GM12878 (cell line): ENCODE measurements at regions not wholly inside any gene's neighbourhood (a gene's known extent, or its start where the extent isn't known, plus 50 kb on each side); places are given as distances from the start of the nearest gene placed in this dataset.

Experiments used
- ATAC-seq: fragments of 200-7000 bp; cut with Tn5 transposase; 3 replicates; pipeline ENCODE4 v1.9.1; 2020; ENCODE audit warnings: mild to moderate bottlenecking, moderate library complexity
- BruUV-seq: library from RNA; stranded (reverse); fragments of 400-500 nt; replicated peaks from 2 replicates; lab custom pipeline; 2021; lab: Mats Ljungman, UMichigan
- CTCF ChIA-PET: fragments of 300-600 bp; sonication (Branson Sonifier 250); formaldehyde crosslinking; extraction: SDS; loops from one replicate; lab custom pipeline; 2021; ENCODE audit warnings: inconsistent platforms; lab: Yijun Ruan, JAX
- POLR2A ChIA-PET: fragments of 350-600 bp; formaldehyde crosslinking; extraction: SDS; loops from one replicate; lab custom pipeline; 2021; ENCODE audit warnings: inconsistent platforms; lab: Charles Lee
- RAD21 ChIA-PET: fragments of 300-600 bp; sonication (Branson Sonifier 250); formaldehyde crosslinking; loops from one replicate; lab custom pipeline; 2023; ENCODE audit warnings: antibody characterized with exemption; ENCODE audit not compliant: unreplicated experiment; lab: Charles Lee
- SMC1A ChIA-PET: fragments of 300-600 bp; sonication (Branson Sonifier 250); formaldehyde crosslinking; loops from one replicate; lab custom pipeline; 2023; ENCODE audit not compliant: unreplicated experiment, uncharacterized antibody; lab: Charles Lee
- DNase-seq: peaks from one replicate; pipeline ENCODE4 v3.0.0-alpha.2; 2011; ENCODE audit warnings: low read depth, low spot score
- FAIRE-seq: peaks from 3 replicates; lab custom pipeline; 2011; peaks lifted over from hg19 to GRCh38; lab: Jason Lieb, UNC
- H2AFZ ChIP-seq: 2 replicates; pipeline ENCODE4 v1.6.0; 2011; ENCODE audit warnings: low read depth, low read length, control low read depth; ENCODE audit not compliant: control insufficient read depth
- H3K27ac ChIP-seq: 2 replicates; pipeline ENCODE4 v1.5.1; 2011; ENCODE audit warnings: control low read depth; ENCODE audit not compliant: control insufficient read depth, insufficient read depth
- H3K27me3 ChIP-seq, 2 experiments: replicated peaks in 1 of 2; 2 replicates each; pipeline versions ENCODE4 v1.6.0 to v1.6.1; 2011; ENCODE audit warnings: low read length in 1 of 2; ENCODE audit not compliant: control insufficient read depth in 2 of 2, insufficient read depth in 2 of 2
- H3K36me3 ChIP-seq, 2 experiments: 2 replicates each; pipeline ENCODE4 v1.5.1; 2011; ENCODE audit warnings: low read length in 1 of 2; ENCODE audit not compliant: control insufficient read depth in 2 of 2, insufficient read depth in 2 of 2
- H3K4me1 ChIP-seq: 2 replicates; pipeline ENCODE4 v1.6.1; 2011; ENCODE audit warnings: mild to moderate bottlenecking, low read length, moderate library complexity, mixed read lengths; ENCODE audit not compliant: control insufficient read depth, insufficient read depth
- H3K4me2 ChIP-seq: 2 replicates; pipeline ENCODE4 v1.6.0; 2011; ENCODE audit warnings: control low read depth; ENCODE audit not compliant: control insufficient read depth, insufficient read depth
- H3K4me3 ChIP-seq: fragments of 200-600 bp; sonication (generic); 2 replicates; pipeline ENCODE4 v1.5.1; 2016
- H3K79me2 ChIP-seq: 2 replicates; pipeline ENCODE4 v1.6.0; 2011; ENCODE audit warnings: low read length; ENCODE audit not compliant: control insufficient read depth, insufficient read depth
- H3K9ac ChIP-seq: 2 replicates; pipeline ENCODE4 v1.8.0; 2011; ENCODE audit warnings: low read length, control low read depth, mixed read lengths; ENCODE audit not compliant: control insufficient read depth, insufficient read depth
- H3K9me3 ChIP-seq: replicated peaks from 3 replicates; pipeline ENCODE4 v1.5.1; 2011; ENCODE audit warnings: mild to moderate bottlenecking, low read length; ENCODE audit not compliant: control insufficient read depth, insufficient read depth
- H4K20me1 ChIP-seq: 2 replicates; pipeline ENCODE4 v1.6.0; 2011; ENCODE audit not compliant: control insufficient read depth, insufficient read depth
- DPF2 ChIP-seq: fragments of 450-650 bp; IDR thresholded peaks from 2 replicates; pipeline ENCODE4 v1.6.1; 2017; ENCODE audit warnings: mild to moderate bottlenecking
- GABPA ChIP-seq: IDR thresholded peaks from 2 replicates; pipeline ENCODE4 v1.6.1; 2014; ENCODE audit warnings: antibody characterized with exemption, low read depth, mild to moderate bottlenecking, inconsistent platforms
- LARP7 ChIP-seq: fragments of 450-650 bp; IDR thresholded peaks from 2 replicates; pipeline ENCODE4 v1.6.1; 2017; ENCODE audit warnings: mild to moderate bottlenecking
- MEF2A ChIP-seq: IDR thresholded peaks from 2 replicates; pipeline ENCODE4 v1.6.1; 2011; ENCODE audit warnings: low read depth, mild to moderate bottlenecking, low read length, moderate library complexity; ENCODE audit not compliant: insufficient read depth
- MYB ChIP-seq: fragments of 150-350 bp; IDR thresholded peaks from 2 replicates; pipeline ENCODE4 v1.6.1; 2014; ENCODE audit warnings: mild to moderate bottlenecking, low read depth, low read length, borderline replicate concordance
- NBN ChIP-seq: fragments of 450-650 bp; IDR thresholded peaks from 2 replicates; pipeline ENCODE4 v1.6.1; 2016
- NFIC ChIP-seq: IDR thresholded peaks from 2 replicates; pipeline ENCODE4 v1.6.1; 2012; ENCODE audit warnings: low read depth, mild to moderate bottlenecking, inconsistent platforms, low read length, moderate library complexity
- NFYA ChIP-seq: IDR thresholded peaks from 2 replicates; pipeline ENCODE4 v1.6.1; 2011; ENCODE audit warnings: low read depth, mild to moderate bottlenecking, low read length, improper control_type of control experiment, borderline replicate concordance
- PKNOX1 ChIP-seq: fragments of 450-650 bp; IDR thresholded peaks from 2 replicates; pipeline ENCODE4 v1.6.1; 2016; ENCODE audit warnings: mild to moderate bottlenecking
- SMC3 ChIP-seq: IDR thresholded peaks from 2 replicates; pipeline ENCODE4 v1.6.1; 2011; ENCODE audit warnings: low read length, improper control_type of control experiment, borderline replicate concordance
- SREBF1 ChIP-seq: IDR thresholded peaks from 2 replicates; pipeline ENCODE4 v1.6.1; 2012; ENCODE audit warnings: mild to moderate bottlenecking, low read length
- WRNIP1 ChIP-seq: IDR thresholded peaks from 2 replicates; pipeline ENCODE4 v1.6.1; 2011; ENCODE audit warnings: low read depth, low read length, improper control_type of control experiment, borderline replicate concordance
- ZNF217 ChIP-seq: fragments of 450-650 bp; IDR thresholded peaks from 2 replicates; pipeline ENCODE4 v1.6.1; 2017; ENCODE audit warnings: antibody characterized with exemption, mild to moderate bottlenecking
- ZNF384 ChIP-seq: IDR thresholded peaks from 2 replicates; pipeline ENCODE4 v1.6.1; 2012; ENCODE audit warnings: low read depth, mild to moderate bottlenecking, low read length, improper control_type of control experiment, borderline replicate concordance
- ZSCAN29 ChIP-seq: fragments of 450-650 bp; IDR thresholded peaks from 2 replicates; pipeline ENCODE4 v1.6.1; 2017; ENCODE audit warnings: mild to moderate bottlenecking, moderate library complexity
- WGBS: methylation state at CpG from one replicate; pipeline ENCODE4 v1.1.6; 2016; ENCODE audit warnings: low lambda C conversion rate; ENCODE audit not compliant: insufficient replicate concordance, insufficient coverage; ENCODE audit errors: missing lambda C conversion rate; 5-methylcytosine and 5-hydroxymethylcytosine counted together
- in situ Hi-C: fragments of 300-500 bp; cut with MboI; formaldehyde crosslinking; loops from 9 replicates; pipeline ENCODE4 v1.14.3; 2018; ENCODE audit warnings: mixed read lengths
- intact Hi-C: fragments of 100-400 bp; cut with micrococcal nuclease; formaldehyde crosslinking; loops from one replicate; pipeline ENCODE4 v1.14.2; 2022; ENCODE audit not compliant: unreplicated experiment
- TF ChIP-seq, protein P1 (sequence below): fragments of 450-650 bp; IDR thresholded peaks from 2 replicates; pipeline ENCODE4 v1.6.1; 2017; ENCODE audit warnings: mild to moderate bottlenecking
- TF ChIP-seq, protein P2 (sequence below): fragments of 450-650 bp; IDR thresholded peaks from 2 replicates; pipeline ENCODE4 v1.6.1; 2017; ENCODE audit warnings: borderline replicate concordance
- TF ChIP-seq, protein P3 (sequence below): IDR thresholded peaks from 2 replicates; pipeline ENCODE4 v1.6.1; 2011; ENCODE audit warnings: borderline replicate concordance, low read depth, mild to moderate bottlenecking, moderate library complexity, low read length; ENCODE audit not compliant: insufficient read depth, poor library complexity, severe bottlenecking

- SMC1A ChIA-PET, result interaction anchor here (1.6 kb wide), 1 partner anchor 12 kb away, joined by 3 read pairs; no protein-coding TSS in a partner anchor
- intact Hi-C loops (no loop called here), in situ Hi-C loops (no loop called here)
- Histone ChIP-seq H3K4me2 (no peak overlapping the region), H3K36me3 (no peaks in the 10 kb centered on the region), H3K79me2 (no peaks in the 10 kb centered on the region), H3K9me3 (no peaks in the 10 kb centered on the region), H3K27ac (no peak overlapping the region), H3K27me3 (no peaks in the 10 kb centered on the region), H2AFZ (no peak overlapping the region), H3K4me1 (no peaks in the 10 kb centered on the region), H3K4me3 (no peak overlapping the region), H3K9ac (no peak overlapping the region), H4K20me1 (no peaks in the 10 kb centered on the region)
- ATAC-seq (no peak), DNase-seq (no peak), FAIRE-seq (no peak)
- CTCF ChIA-PET, result no interaction called here
- POLR2A ChIA-PET, result no interaction called here
- WGBS, result 20% methylated on average over 1 of the region's 1 CpG
- BruUV-seq, result no TSS peak
- RAD21 ChIA-PET, result no interaction called here
- TF ChIP-seq, protein P1, sequence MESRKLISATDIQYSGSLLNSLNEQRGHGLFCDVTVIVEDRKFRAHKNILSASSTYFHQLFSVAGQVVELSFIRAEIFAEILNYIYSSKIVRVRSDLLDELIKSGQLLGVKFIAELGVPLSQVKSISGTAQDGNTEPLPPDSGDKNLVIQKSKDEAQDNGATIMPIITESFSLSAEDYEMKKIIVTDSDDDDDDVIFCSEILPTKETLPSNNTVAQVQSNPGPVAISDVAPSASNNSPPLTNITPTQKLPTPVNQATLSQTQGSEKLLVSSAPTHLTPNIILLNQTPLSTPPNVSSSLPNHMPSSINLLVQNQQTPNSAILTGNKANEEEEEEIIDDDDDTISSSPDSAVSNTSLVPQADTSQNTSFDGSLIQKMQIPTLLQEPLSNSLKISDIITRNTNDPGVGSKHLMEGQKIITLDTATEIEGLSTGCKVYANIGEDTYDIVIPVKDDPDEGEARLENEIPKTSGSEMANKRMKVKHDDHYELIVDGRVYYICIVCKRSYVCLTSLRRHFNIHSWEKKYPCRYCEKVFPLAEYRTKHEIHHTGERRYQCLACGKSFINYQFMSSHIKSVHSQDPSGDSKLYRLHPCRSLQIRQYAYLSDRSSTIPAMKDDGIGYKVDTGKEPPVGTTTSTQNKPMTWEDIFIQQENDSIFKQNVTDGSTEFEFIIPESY, result no peak
- TF ChIP-seq ZNF217, result no peak
- no peak for TF ChIP-seq MYB
- no peak for TF ChIP-seq SREBF1
- TF ChIP-seq, protein P2, sequence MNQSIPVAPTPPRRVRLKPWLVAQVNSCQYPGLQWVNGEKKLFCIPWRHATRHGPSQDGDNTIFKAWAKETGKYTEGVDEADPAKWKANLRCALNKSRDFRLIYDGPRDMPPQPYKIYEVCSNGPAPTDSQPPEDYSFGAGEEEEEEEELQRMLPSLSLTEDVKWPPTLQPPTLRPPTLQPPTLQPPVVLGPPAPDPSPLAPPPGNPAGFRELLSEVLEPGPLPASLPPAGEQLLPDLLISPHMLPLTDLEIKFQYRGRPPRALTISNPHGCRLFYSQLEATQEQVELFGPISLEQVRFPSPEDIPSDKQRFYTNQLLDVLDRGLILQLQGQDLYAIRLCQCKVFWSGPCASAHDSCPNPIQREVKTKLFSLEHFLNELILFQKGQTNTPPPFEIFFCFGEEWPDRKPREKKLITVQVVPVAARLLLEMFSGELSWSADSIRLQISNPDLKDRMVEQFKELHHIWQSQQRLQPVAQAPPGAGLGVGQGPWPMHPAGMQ, result no peak
- TF ChIP-seq MEF2A, result no peak
- no peak for TF ChIP-seq LARP7
- no peak for TF ChIP-seq GABPA
- no peak for TF ChIP-seq WRNIP1
- no peak for TF ChIP-seq PKNOX1
- TF ChIP-seq, protein P3, sequence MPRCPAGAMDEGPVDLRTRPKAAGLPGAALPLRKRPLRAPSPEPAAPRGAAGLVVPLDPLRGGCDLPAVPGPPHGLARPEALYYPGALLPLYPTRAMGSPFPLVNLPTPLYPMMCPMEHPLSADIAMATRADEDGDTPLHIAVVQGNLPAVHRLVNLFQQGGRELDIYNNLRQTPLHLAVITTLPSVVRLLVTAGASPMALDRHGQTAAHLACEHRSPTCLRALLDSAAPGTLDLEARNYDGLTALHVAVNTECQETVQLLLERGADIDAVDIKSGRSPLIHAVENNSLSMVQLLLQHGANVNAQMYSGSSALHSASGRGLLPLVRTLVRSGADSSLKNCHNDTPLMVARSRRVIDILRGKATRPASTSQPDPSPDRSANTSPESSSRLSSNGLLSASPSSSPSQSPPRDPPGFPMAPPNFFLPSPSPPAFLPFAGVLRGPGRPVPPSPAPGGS, result no peak
- TF ChIP-seq ZNF384, result no peak
- TF ChIP-seq NBN, result no peak
- TF ChIP-seq ZSCAN29, result no peak
- no peak for TF ChIP-seq NFYA
- TF ChIP-seq DPF2, result no peak
- TF ChIP-seq SMC3, result no peak
- no peak for TF ChIP-seq NFIC
Measured at GRCh38 chr3:178090899-178091298, 445.3 kb upstream of the KCNMB2 start.
